Lower lobe of right lung (tissue), 2 donors: ENCODE measurements at regions not wholly inside any gene's neighbourhood (a gene's known extent, or its start where the extent isn't known, plus 50 kb on each side); places are given as distances from the start of the nearest gene placed in this dataset.

Experiments
- ATAC-seq, 2 donors: fragments of 200-7000 bp; cut with Tn5 transposase; one replicate each; pipeline ENCODE4 v1.9.1; 2020 to 2022; ENCODE audit warnings: mild to moderate bottlenecking in 2 of 2, moderate library complexity in 2 of 2
- DNase-seq: peaks from one replicate; pipeline ENCODE4 v3.0.0-alpha.2; 2020
- H3K27ac ChIP-seq: fragments of 200-600 bp; one replicate; pipeline ENCODE4 v1.8.0; 2022
- H3K27me3 ChIP-seq: fragments of 200-600 bp; one replicate; pipeline ENCODE4 v1.8.0; 2022; ENCODE audit warnings: low read depth
- H3K36me3 ChIP-seq: fragments of 200-600 bp; one replicate; pipeline ENCODE4 v1.8.0; 2022; ENCODE audit warnings: mild to moderate bottlenecking
- H3K4me1 ChIP-seq: fragments of 200-600 bp; one replicate; pipeline ENCODE4 v1.8.0; 2022
- H3K4me3 ChIP-seq: fragments of 200-600 bp; one replicate; pipeline ENCODE4 v1.8.0; 2022; ENCODE audit warnings: mild to moderate bottlenecking
- H3K9me3 ChIP-seq: fragments of 200-600 bp; one replicate; pipeline ENCODE4 v1.8.0; 2022
- intact Hi-C: fragments of 100-400 bp; cut with DNase I; formaldehyde crosslinking; loops from one replicate; pipeline ENCODE4 v1.11.0; 2022
- TF ChIP-seq, protein P1 (sequence below): fragments of 200-600 bp; IDR thresholded peaks from one replicate; pipeline ENCODE4 v1.8.0; 2022; ENCODE audit warnings: antibody characterized with exemption, mild to moderate bottlenecking
- donor health status: DM: no; HTN: yes; CAD: no; lungs with severe emphysema.

DNA sequence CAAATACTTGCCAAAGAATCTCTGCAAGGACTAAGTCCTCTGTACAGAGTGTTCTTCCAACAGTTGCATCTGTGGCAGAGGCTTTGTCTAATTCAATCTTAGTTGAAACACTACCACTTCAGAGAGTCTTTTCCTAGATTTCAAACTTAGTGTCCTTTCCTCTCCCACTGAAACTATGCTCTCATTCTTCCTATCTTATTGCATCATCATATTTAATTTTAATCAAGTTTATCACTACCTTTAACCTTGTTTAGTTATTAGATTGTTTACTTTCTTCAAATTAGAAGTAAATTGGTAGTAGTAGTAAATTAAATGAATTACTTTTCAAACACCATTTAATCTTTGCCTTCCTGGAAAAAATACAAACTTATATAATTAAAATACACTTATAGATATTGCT, 1082.3 kb upstream of the PABPC4L start:
- Histone ChIP-seq H3K27me3 (no peaks in the 10 kb centered on the region), H3K9me3 (no peaks in the 10 kb centered on the region), H3K4me1 (no peaks in the 10 kb centered on the region), H3K36me3 (no peaks in the 10 kb centered on the region), H3K4me3 (no peak overlapping the region), H3K27ac (no peak overlapping the region)
- intact Hi-C loops, result no loop called here
- DNase-seq (no peak), ATAC-seq (no peak)
- TF ChIP-seq, protein P1, sequence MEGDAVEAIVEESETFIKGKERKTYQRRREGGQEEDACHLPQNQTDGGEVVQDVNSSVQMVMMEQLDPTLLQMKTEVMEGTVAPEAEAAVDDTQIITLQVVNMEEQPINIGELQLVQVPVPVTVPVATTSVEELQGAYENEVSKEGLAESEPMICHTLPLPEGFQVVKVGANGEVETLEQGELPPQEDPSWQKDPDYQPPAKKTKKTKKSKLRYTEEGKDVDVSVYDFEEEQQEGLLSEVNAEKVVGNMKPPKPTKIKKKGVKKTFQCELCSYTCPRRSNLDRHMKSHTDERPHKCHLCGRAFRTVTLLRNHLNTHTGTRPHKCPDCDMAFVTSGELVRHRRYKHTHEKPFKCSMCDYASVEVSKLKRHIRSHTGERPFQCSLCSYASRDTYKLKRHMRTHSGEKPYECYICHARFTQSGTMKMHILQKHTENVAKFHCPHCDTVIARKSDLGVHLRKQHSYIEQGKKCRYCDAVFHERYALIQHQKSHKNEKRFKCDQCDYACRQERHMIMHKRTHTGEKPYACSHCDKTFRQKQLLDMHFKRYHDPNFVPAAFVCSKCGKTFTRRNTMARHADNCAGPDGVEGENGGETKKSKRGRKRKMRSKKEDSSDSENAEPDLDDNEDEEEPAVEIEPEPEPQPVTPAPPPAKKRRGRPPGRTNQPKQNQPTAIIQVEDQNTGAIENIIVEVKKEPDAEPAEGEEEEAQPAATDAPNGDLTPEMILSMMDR, result no peak

DNA sequence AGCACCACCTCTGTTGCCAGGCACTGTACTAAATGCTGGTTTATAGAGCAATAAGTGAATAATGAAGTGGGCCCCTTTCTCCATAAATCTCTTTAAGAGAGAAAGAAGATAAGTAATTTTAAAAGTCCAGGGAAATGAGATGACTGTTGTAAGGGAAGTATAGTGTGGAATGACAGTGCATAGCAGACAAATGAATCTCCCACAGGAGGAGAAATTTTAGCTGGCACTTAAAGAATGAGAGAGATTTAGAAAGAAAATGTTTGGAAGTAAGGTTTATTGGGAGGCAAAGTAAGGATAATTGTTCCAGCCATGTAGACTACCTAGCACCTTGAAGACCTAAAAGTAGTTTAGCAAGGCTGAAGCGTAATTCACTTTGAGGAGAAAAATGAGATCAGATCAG, 1081.1 kb upstream of the PABPC4L start:
- Histone ChIP-seq H3K27me3 (no peaks in the 10 kb centered on the region), H3K4me3 (no peak overlapping the region), H3K27ac (no peak overlapping the region), H3K9me3 (no peaks in the 10 kb centered on the region), H3K36me3 (no peaks in the 10 kb centered on the region), H3K4me1 (no peaks in the 10 kb centered on the region)
- no peak for ATAC-seq
- intact Hi-C loops, result no loop called here
- TF ChIP-seq, protein P1, result no peak
- no peak for DNase-seq

DNA sequence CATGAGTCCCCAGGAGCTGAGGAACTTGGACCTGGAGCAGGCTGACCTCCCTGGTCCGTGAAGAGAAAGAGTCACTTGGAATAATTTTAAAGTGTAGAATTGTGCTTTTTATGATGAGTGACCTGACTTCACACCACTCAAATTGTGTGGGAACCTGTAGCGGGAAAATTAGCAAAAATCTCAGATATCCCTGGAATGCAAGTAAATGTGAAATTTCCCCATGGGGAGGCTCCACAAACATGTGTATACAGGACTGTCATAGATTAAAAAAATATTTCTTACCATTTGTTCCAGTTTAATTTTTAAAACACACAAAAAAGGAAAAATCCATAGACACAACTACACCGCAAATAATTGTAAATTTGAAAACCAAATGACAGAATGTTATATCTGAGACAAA, 1079.6 kb upstream of the PABPC4L start:
- intact Hi-C loops, result no loop called here
- Histone ChIP-seq H3K27me3 (no peaks in the 10 kb centered on the region), H3K4me3 (no peak overlapping the region), H3K4me1 (no peaks in the 10 kb centered on the region), H3K27ac (no peak overlapping the region), H3K36me3 (no peaks in the 10 kb centered on the region), H3K9me3 (no peaks in the 10 kb centered on the region)
- TF ChIP-seq, protein P1, result no peak
- ATAC-seq, result no peak
- DNase-seq, result no peak

DNA sequence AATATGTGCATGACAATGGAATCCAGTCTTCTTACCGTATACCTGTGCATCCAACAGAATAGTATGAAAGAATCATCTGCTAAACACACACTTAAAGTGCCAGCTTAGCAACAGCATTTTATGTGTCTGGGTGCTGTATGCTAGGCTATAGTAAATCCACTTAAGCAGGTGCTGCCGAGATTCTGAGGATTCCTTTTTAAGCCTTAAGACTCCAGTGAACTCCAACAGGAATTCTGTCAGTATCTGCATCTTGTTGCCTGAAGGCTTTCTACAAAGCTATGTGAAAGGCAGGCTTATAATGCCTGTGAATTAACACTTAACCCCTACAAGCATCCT, 1076.4 kb upstream of the PABPC4L start:
- Histone ChIP-seq H3K27me3 (no peaks in the 10 kb centered on the region), H3K27ac (no peak overlapping the region), H3K4me1 (no peaks in the 10 kb centered on the region), H3K36me3 (no peaks in the 10 kb centered on the region), H3K4me3 (no peak overlapping the region), H3K9me3 (no peaks in the 10 kb centered on the region)
- DNase-seq (no peak), ATAC-seq (no peak)
- intact Hi-C loops, result no loop called here
- TF ChIP-seq, protein P1, result no peak

DNA sequence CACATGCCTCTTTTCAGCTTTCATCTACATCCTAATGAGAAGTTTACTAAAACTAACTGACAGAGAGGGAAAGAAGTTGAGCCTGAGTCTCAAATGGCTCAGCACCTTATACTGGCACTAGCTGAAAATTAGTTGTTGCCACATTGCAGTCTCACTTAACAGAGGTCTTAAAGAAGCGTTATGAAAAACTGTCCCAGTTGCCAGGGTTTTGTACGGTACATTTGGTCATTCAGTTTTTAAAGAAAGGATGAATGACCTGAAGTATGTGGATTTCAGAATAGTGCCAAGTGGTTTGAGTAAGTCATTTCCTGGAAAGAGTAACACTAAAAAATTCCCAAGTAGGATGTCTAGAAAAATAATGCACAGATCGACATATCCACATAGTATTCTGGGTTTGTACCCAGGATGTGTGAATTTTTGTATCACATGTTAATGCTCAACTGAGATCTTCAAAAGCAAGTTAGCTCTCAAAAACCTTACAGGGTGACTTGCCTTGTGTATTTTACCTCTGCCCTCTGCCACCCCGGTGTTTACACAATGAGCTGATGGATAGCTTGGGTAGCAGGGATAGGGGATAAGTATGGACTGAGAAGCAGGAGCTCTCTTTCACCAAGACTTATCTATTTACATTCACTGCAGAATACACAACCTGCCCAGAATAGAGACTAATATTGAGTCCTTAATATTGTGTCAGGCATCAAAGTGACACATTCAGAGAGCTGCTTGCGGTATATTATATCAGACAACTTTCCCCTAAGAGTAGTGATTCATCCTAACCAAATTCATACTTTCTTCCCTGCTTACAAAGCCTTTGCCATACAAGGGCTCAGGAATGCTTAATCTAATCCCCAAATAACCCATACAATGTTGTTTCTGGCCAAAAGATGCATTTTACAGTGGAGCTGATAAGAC, 1075.7 kb upstream of the PABPC4L start:
- intact Hi-C loops, result no loop called here
- H3K27ac ChIP-seq, result no peak overlapping the region
- no peaks in the 10 kb centered on the region for H3K36me3 ChIP-seq
- DNase-seq (no peak), ATAC-seq (no peak)
- H3K4me3 ChIP-seq, result no peak overlapping the region
- H3K4me1 ChIP-seq, result no peaks in the 10 kb centered on the region
- no peaks in the 10 kb centered on the region for H3K9me3 ChIP-seq
- H3K27me3 ChIP-seq, result no peaks in the 10 kb centered on the region
- TF ChIP-seq, protein P1, result no peak
